K562 (cell line): ENCODE measurements at regions not wholly inside any gene's neighbourhood (a gene's known extent, or its start where the extent isn't known, plus 50 kb on each side); places are given as distances from the start of the nearest gene placed in this dataset.

Experiments
- ATAC-seq: fragments of 200-7000 bp; cut with Tn5 transposase; 3 replicates; pipeline ENCODE4 v1.9.1; 2020; ENCODE audit warnings: moderate library complexity
- BruUV-seq: library from RNA; stranded (reverse); fragments of 400-500 nt; replicated peaks from 2 replicates; lab custom pipeline; 2021; lab: Mats Ljungman, UMichigan
- CTCF ChIA-PET: fragments of 300-600 bp; formaldehyde crosslinking; extraction: SDS; loops from one replicate; lab custom pipeline; 2021; ENCODE audit warnings: low intra/inter-chr PET ratio; lab: Yijun Ruan, JAX
- POLR2A ChIA-PET: fragments of 300-600, 350-650 bp; sonication (Branson Sonifier 250); formaldehyde crosslinking; extraction: SDS; loops from one replicate; lab custom pipeline; 2021; ENCODE audit warnings: antibody characterized with exemption, inconsistent platforms; lab: Yijun Ruan, JAX
- DNase-seq, 4 experiments: peaks; one replicate each; pipeline versions ENCODE4 v3.0.0 to v3.0.0-alpha.2; 2011 to 2018; ENCODE audit warnings: low spot score in 3 of 4, mixed read lengths in 3 of 4; ENCODE audit errors: extremely low read depth in 1 of 4
- FAIRE-seq: peaks from 2 replicates; lab custom pipeline; 2011; peaks lifted over from hg19 to GRCh38; lab: Jason Lieb, UNC
- H2AFZ ChIP-seq: 2 replicates; pipeline ENCODE4 v1.6.0; 2011; ENCODE audit warnings: low read depth, low read length, control low read depth, inconsistent platforms
- H3K27ac ChIP-seq: fragments of 200-600 bp; 3 replicates; pipeline ENCODE4 v1.8.0; 2011; ENCODE audit warnings: low read depth, mild to moderate bottlenecking, control low read depth, inconsistent platforms, low read length, moderate library complexity, mixed read lengths; ENCODE audit errors: extremely low read depth
- H3K27me3 ChIP-seq, 2 experiments: fragments of 300-600 bp in 1 of 2; 2 replicates in 1 of 2; 3 replicates in 1 of 2; pipeline versions ENCODE4 v1.6.0 to v1.8.0; 2011; ENCODE audit warnings: inconsistent platforms in 2 of 2, low read length in 2 of 2, mild to moderate bottlenecking in 1 of 2, mixed read lengths in 1 of 2, moderate library complexity in 1 of 2; ENCODE audit not compliant: control insufficient read depth in 2 of 2, insufficient read depth in 2 of 2
- H3K36me3 ChIP-seq: fragments of 300-600 bp; 3 replicates; pipeline ENCODE4 v1.8.0; 2011; ENCODE audit warnings: mild to moderate bottlenecking, low read length, inconsistent platforms; ENCODE audit not compliant: control insufficient read depth, insufficient read depth
- H3K4me1 ChIP-seq, 2 experiments: fragments of 200-600 bp in 1 of 2; replicated peaks in 1 of 2; 2 replicates in 1 of 2; 3 replicates in 1 of 2; pipeline versions ENCODE4 v1.5.1 to v1.8.0; 2011; ENCODE audit warnings: inconsistent platforms in 2 of 2, low read length in 2 of 2, mild to moderate bottlenecking in 1 of 2, mixed read lengths in 1 of 2, moderate library complexity in 1 of 2; ENCODE audit not compliant: control insufficient read depth in 2 of 2, insufficient read depth in 2 of 2
- H3K4me2 ChIP-seq: 2 replicates; pipeline ENCODE4 v1.6.1; 2011; ENCODE audit warnings: low read length, control low read depth, inconsistent platforms, mixed read lengths; ENCODE audit not compliant: insufficient read depth
- H3K4me3 ChIP-seq: fragments of 200-600 bp; sonication (generic), shearing (Covaris generic); 2 replicates; pipeline ENCODE4 v1.5.1; 2016; ENCODE audit warnings: control low read depth, inconsistent platforms
- H3K79me2 ChIP-seq: fragments of 200-600 bp; 3 replicates; pipeline ENCODE4 v1.8.0; 2011; ENCODE audit warnings: low read length, inconsistent platforms; ENCODE audit not compliant: control insufficient read depth, insufficient read depth
- H3K9ac ChIP-seq, 2 experiments: 2 replicates each; pipeline versions ENCODE4 v1.6.0 to v1.6.1; 2011; ENCODE audit warnings: low read depth in 2 of 2, low read length in 2 of 2, control low read depth in 1 of 2, inconsistent platforms in 1 of 2, mild to moderate bottlenecking in 1 of 2, mixed read lengths in 1 of 2; ENCODE audit not compliant: insufficient read depth in 1 of 2
- H3K9me1 ChIP-seq: one replicate; pipeline ENCODE4 v1.6.0; 2011; ENCODE audit warnings: inconsistent platforms, mild to moderate bottlenecking, low read length, moderate library complexity; ENCODE audit not compliant: control insufficient read depth, insufficient read depth
- H3K9me3 ChIP-seq: replicated peaks from 2 replicates; pipeline ENCODE4 v1.5.1; 2011; ENCODE audit warnings: low read depth, low read length, inconsistent platforms; ENCODE audit not compliant: control insufficient read depth, insufficient read depth
- H4K20me1 ChIP-seq: replicated peaks from 2 replicates; pipeline ENCODE4 v1.6.1; 2011; ENCODE audit warnings: low read length, inconsistent platforms, mixed read lengths; ENCODE audit not compliant: control insufficient read depth, insufficient read depth
- BCL6 ChIP-seq: fragments of 250-450 bp; sonication (Bioruptor Pico); IDR thresholded peaks from 2 replicates; pipeline ENCODE4 v1.4.0; 2020
- CBX5 ChIP-seq: IDR thresholded peaks from 2 replicates; pipeline ENCODE4 v1.6.1; 2014; ENCODE audit warnings: low read depth, borderline replicate concordance
- GTF2A2 ChIP-seq: IDR thresholded peaks from 2 replicates; pipeline ENCODE4 v1.6.1; 2016; ENCODE audit warnings: mild to moderate bottlenecking, missing genetic modification characterization, missing compliant biosample characterization
- HNRNPK ChIP-seq: fragments of 200-400 bp; formaldehyde crosslinking; IDR thresholded peaks from one replicate; pipeline ENCODE4 v1.6.1; 2018; ENCODE audit warnings: mild to moderate bottlenecking, low read depth, low read length; ENCODE audit not compliant: poor library complexity, severe bottlenecking
- LEF1 ChIP-seq: fragments of 450-650 bp; IDR thresholded peaks from 2 replicates; pipeline ENCODE4 v1.6.1; 2016; ENCODE audit warnings: mild to moderate bottlenecking
- PHB ChIP-seq: fragments of 250-450 bp; sonication (Bioruptor Pico); IDR thresholded peaks from 2 replicates; pipeline ENCODE4 v1.5.0; 2021
- RCOR1 ChIP-seq, 2 experiments: IDR thresholded peaks; 2 replicates each; pipeline ENCODE4 v1.6.1; 2012; ENCODE audit warnings: low read depth in 2 of 2, low read length in 2 of 2, borderline replicate concordance in 1 of 2, improper control_type of control experiment in 1 of 2
- SAP30 ChIP-seq: fragments of 200-600 bp; sonication (generic); IDR thresholded peaks from 2 replicates; pipeline ENCODE4 v1.6.1; 2012; ENCODE audit warnings: borderline replicate concordance, low read depth, mild to moderate bottlenecking, moderate library complexity, low read length, control low read depth, inconsistent platforms; ENCODE audit not compliant: insufficient read depth, poor library complexity, severe bottlenecking
- SMARCA5 ChIP-seq: fragments of 450-650 bp; IDR thresholded peaks from 2 replicates; pipeline ENCODE4 v1.6.1; 2016
- TSC22D4 ChIP-seq: fragments of 450-650 bp; IDR thresholded peaks from 2 replicates; pipeline ENCODE4 v1.6.1; 2016; ENCODE audit warnings: missing genetic modification characterization, missing biosample characterization, control low read depth
- XRCC4 ChIP-seq: IDR thresholded peaks from one replicate; pipeline ENCODE4 v1.6.1; 2011; ENCODE audit not compliant: insufficient read depth, insufficient read length; ENCODE audit errors: extremely low read depth
- ZNF143 ChIP-seq: sonication (generic); formaldehyde crosslinking; IDR thresholded peaks from 2 replicates; pipeline ENCODE4 v1.9.0; 2022; ENCODE audit warnings: mild to moderate bottlenecking, missing genetic modification reagents
- ZNF324 ChIP-seq: fragments of 250-450 bp; sonication (Bioruptor Pico); IDR thresholded peaks from 2 replicates; pipeline ENCODE4 v1.4.0; 2020; ENCODE audit warnings: mild to moderate bottlenecking
- ZNF586 ChIP-seq: fragments of 450-650 bp; formaldehyde crosslinking; conservative IDR thresholded peaks from 2 replicates; pipeline ENCODE4 v1.4.0; 2020; ENCODE audit warnings: mild to moderate bottlenecking, moderate library complexity
- WGBS: fragments of 100-300 bp; shearing (Covaris generic); methylation state at CpG from one replicate; pipeline ENCODE4 v1.1.6; 2016; ENCODE audit warnings: low coverage, mixed read lengths; ENCODE audit not compliant: insufficient coverage; ENCODE audit errors: missing lambda C conversion rate; 5-methylcytosine and 5-hydroxymethylcytosine counted together
- in situ Hi-C: fragments of 300-500 bp; cut with MboI; formaldehyde crosslinking; loops from 4 replicates; pipeline ENCODE4 v1.15.0; 2018; ENCODE audit warnings: inconsistent platforms, mixed read lengths
- intact Hi-C: fragments of 100-400 bp; cut with micrococcal nuclease; formaldehyde crosslinking; loops from 2 replicates; pipeline ENCODE4 v1.14.2; 2022
- TF ChIP-seq, protein P1 (sequence below): fragments of 250-450 bp; sonication (Bioruptor Pico); IDR thresholded peaks from 2 replicates; pipeline ENCODE4 v1.8.0; 2021; ENCODE audit warnings: mild to moderate bottlenecking, moderate library complexity
- TF ChIP-seq, protein P2 (sequence below): fragments of 450-650 bp; formaldehyde crosslinking; IDR thresholded peaks from 2 replicates; pipeline ENCODE4 v1.4.0; 2020; ENCODE audit warnings: mild to moderate bottlenecking, moderate library complexity
- TF ChIP-seq, protein P3 (sequence below), 2 experiments: fragments of 450-650 bp in 1 of 2; IDR thresholded peaks; 2 replicates each; pipeline ENCODE4 v1.6.1; 2011 to 2017; ENCODE audit warnings: low read depth in 2 of 2, antibody characterized with exemption in 1 of 2, borderline replicate concordance in 1 of 2, low read length in 1 of 2, mild to moderate bottlenecking in 1 of 2, mixed read lengths in 1 of 2; ENCODE audit not compliant: control insufficient read depth in 1 of 2

GRCh38 chr4:123984886-123985285 lies 588.3 kb downstream of the SPRY1 start:
- Histone ChIP-seq H3K27me3 (no peaks in the 10 kb centered on the region), H3K9ac (no peak overlapping the region), H3K4me2 (no peak overlapping the region), H3K4me1 (no peaks in the 10 kb centered on the region), H3K9me3 (no peaks in the 10 kb centered on the region), H3K36me3 (no peaks in the 10 kb centered on the region), H3K9me1 (no peaks in the 10 kb centered on the region), H4K20me1 (no peaks in the 10 kb centered on the region), H2AFZ (no peak overlapping the region), H3K27ac (no peak overlapping the region), H3K79me2 (no peaks in the 10 kb centered on the region), H3K4me3 (no peak overlapping the region)
- no TSS peak for BruUV-seq
- FAIRE-seq (no peak), ATAC-seq (no peak), DNase-seq (no peak)
- ChIA-PET POLR2A (no interaction called here), CTCF (no interaction called here)
- WGBS = 0% methylated on average over 3 of the region's 3 CpGs
- in situ Hi-C loops (no loop called here), intact Hi-C loops (no loop called here)
- TF ChIP-seq TSC22D4 (tag) (no peak), ZNF324 (no peak), HNRNPK (no peak), ZNF143 (no peak), RCOR1 (IDR thresholded peaks at IDR 0.05; ENCODE audit: borderline replicate concordance in 1 of 2, low read depth in 2 of 2, low read length in 2 of 2) (no peak), CBX5 (no peak), SAP30 (no peak), BCL6 (CRISPR knock-in tag) (no peak), XRCC4 (no peak), SMARCA5 (no peak), GTF2A2 (tag) (no peak), LEF1 (no peak), ZNF586 (CRISPR knock-in tag) (no peak), PHB (CRISPR knock-in tag) (no peak)
- TF ChIP-seq, protein P1, sequence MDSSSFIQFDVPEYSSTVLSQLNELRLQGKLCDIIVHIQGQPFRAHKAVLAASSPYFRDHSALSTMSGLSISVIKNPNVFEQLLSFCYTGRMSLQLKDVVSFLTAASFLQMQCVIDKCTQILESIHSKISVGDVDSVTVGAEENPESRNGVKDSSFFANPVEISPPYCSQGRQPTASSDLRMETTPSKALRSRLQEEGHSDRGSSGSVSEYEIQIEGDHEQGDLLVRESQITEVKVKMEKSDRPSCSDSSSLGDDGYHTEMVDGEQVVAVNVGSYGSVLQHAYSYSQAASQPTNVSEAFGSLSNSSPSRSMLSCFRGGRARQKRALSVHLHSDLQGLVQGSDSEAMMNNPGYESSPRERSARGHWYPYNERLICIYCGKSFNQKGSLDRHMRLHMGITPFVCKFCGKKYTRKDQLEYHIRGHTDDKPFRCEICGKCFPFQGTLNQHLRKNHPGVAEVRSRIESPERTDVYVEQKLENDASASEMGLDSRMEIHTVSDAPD = no peak
- TF ChIP-seq, protein P2, sequence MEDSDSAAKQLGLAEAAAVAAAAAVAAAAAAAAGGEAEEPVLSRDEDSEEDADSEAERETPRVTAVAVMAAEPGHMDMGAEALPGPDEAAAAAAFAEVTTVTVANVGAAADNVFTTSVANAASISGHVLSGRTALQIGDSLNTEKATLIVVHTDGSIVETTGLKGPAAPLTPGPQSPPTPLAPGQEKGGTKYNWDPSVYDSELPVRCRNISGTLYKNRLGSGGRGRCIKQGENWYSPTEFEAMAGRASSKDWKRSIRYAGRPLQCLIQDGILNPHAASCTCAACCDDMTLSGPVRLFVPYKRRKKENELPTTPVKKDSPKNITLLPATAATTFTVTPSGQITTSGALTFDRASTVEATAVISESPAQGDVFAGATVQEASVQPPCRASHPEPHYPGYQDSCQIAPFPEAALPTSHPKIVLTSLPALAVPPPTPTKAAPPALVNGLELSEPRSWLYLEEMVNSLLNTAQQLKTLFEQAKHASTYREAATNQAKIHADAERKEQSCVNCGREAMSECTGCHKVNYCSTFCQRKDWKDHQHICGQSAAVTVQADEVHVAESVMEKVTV (CRISPR knock-in tag) = no peak
- TF ChIP-seq, protein P3, sequence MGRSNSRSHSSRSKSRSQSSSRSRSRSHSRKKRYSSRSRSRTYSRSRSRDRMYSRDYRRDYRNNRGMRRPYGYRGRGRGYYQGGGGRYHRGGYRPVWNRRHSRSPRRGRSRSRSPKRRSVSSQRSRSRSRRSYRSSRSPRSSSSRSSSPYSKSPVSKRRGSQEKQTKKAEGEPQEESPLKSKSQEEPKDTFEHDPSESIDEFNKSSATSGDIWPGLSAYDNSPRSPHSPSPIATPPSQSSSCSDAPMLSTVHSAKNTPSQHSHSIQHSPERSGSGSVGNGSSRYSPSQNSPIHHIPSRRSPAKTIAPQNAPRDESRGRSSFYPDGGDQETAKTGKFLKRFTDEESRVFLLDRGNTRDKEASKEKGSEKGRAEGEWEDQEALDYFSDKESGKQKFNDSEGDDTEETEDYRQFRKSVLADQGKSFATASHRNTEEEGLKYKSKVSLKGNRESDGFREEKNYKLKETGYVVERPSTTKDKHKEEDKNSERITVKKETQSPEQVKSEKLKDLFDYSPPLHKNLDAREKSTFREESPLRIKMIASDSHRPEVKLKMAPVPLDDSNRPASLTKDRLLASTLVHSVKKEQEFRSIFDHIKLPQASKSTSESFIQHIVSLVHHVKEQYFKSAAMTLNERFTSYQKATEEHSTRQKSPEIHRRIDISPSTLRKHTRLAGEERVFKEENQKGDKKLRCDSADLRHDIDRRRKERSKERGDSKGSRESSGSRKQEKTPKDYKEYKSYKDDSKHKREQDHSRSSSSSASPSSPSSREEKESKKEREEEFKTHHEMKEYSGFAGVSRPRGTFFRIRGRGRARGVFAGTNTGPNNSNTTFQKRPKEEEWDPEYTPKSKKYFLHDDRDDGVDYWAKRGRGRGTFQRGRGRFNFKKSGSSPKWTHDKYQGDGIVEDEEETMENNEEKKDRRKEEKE (IDR thresholded peaks at IDR 0.05; ENCODE audit: borderline replicate concordance in 1 of 2, control insufficient read depth in 1 of 2, low read depth in 2 of 2, low read length in 1 of 2) = no peak
